IgD-negative memory B cell (primary cell): ENCODE measurements at regions not wholly inside any gene's neighbourhood (a gene's known extent, or its start where the extent isn't known, plus 50 kb on each side); places are given as distances from the start of the nearest gene placed in this dataset.
"Not testable (repeated sequence)": the region's sequence is repeated elsewhere in the genome, so short reads cannot be mapped to it uniquely, and the experiment has no call there.

ENCODE experiments used
- H3K27ac Mint-ChIP-seq, 3 donors: one replicate each; pipeline ENCODE4 v1.8.0; 2020 to 2022; ENCODE audit warnings: mild to moderate bottlenecking in 3 of 3, mixed read lengths in 3 of 3, moderate library complexity in 1 of 3
- H3K27me3 Mint-ChIP-seq: one replicate; pipeline ENCODE4 v1.8.0; 2021; ENCODE audit warnings: mixed read lengths
- H3K36me3 Mint-ChIP-seq: one replicate; pipeline ENCODE4 v1.8.0; 2020; ENCODE audit warnings: mild to moderate bottlenecking, mixed read lengths
- H3K4me1 Mint-ChIP-seq, 3 donors: one replicate each; pipeline ENCODE4 v1.8.0; 2020 to 2022; ENCODE audit warnings: mixed read lengths in 3 of 3, mild to moderate bottlenecking in 1 of 3
- H3K4me3 Mint-ChIP-seq, 4 donors: one replicate each; pipeline ENCODE4 v1.8.0; 2020 to 2022; ENCODE audit warnings: mild to moderate bottlenecking in 4 of 4, mixed read lengths in 4 of 4, moderate library complexity in 3 of 4
- H3K9me3 Mint-ChIP-seq, 3 donors: one replicate each; pipeline ENCODE4 v1.8.0; 2020 to 2021; ENCODE audit warnings: mixed read lengths in 3 of 3, mild to moderate bottlenecking in 1 of 3

DNA sequence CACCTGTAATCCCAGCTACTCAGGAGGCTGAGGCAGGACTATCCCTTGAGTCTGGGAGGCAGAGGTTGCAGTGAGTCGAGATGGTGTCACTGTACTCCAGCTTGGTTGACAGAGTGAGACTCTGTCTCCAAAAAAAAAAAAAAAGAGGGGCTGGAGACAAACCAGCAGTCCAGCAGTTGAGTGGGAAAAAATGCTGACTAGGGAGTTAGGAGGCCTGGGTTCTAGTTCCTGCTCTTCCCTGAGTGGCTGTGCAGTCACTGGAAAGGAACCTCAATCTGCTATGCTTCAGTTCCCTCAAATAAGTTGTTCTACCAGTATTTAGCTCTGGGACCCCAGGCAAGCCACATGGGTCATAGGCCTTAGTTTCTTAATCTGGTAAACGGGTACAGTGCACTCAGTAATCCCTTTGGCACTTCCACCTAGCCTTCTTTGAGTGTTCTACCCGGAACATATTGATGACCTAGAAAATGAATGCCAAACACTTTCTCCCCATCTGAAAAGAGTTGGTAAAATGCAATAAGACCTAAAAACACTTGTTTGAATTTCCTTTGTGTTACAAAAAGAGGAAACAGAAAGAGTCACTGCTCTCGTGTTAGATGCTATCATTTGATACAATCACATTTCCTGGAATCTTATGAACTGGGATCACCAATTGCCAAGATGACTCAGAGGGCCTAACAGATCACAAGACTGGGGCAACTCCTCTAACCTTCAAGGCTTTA is 99.3 kb upstream of the EGFL6 start:
- H3K4me3 Mint-ChIP-seq, result peak overlapping the region in 1 of 4 donors; percentile 59
- H3K9me3 Mint-ChIP-seq, result peaks cover 0 to 2% (median 0%) of the 10 kb centered on the region in 3 donors

DNA sequence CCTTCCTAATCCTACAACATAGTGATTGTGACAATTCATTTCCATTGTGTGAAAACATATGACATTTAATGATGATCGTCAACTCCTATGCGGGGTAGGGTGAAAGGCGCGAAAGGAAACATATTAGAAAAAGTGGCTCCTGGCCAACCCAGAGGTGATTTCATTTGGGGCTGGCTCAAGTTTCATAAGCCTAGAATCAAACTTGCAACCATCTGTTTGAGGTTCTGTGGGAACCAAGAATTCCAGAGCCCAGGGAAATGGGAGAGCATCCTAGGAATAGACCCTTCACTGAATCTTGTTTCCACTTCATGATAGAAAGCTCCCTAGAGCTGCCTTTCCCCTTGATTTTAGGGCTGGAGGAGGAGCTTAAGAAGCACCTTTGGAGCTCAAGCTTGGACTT is 101.3 kb upstream of the EGFL6 start:
- peak overlapping the region in 1 of 3 donors; percentile 40 for H3K27ac Mint-ChIP-seq
- H3K36me3 Mint-ChIP-seq, result peaks cover 4% of the 10 kb centered on the region
- H3K27me3 Mint-ChIP-seq, result peaks cover 14% of the 10 kb centered on the region
- no peak overlapping the region for H3K4me3 Mint-ChIP-seq
- H3K9me3 Mint-ChIP-seq, result peaks cover under 1 to 5% (median 2%) of the 10 kb centered on the region in 3 donors
- H3K4me1 Mint-ChIP-seq, result peaks cover 10 to 20% (median 13%) of the 10 kb centered on the region in 3 donors

More for the DNA sequence above, 99.3 kb upstream of the EGFL6 start:
- peaks cover 4% of the 10 kb centered on the region for H3K36me3 Mint-ChIP-seq
- peak overlapping the region; percentile 12 to 57 (median 26) for H3K27ac Mint-ChIP-seq
- H3K4me1 Mint-ChIP-seq, result peaks cover 15 to 32% (median 22%) of the 10 kb centered on the region in 3 donors
- peaks cover 16% of the 10 kb centered on the region for H3K27me3 Mint-ChIP-seq

DNA sequence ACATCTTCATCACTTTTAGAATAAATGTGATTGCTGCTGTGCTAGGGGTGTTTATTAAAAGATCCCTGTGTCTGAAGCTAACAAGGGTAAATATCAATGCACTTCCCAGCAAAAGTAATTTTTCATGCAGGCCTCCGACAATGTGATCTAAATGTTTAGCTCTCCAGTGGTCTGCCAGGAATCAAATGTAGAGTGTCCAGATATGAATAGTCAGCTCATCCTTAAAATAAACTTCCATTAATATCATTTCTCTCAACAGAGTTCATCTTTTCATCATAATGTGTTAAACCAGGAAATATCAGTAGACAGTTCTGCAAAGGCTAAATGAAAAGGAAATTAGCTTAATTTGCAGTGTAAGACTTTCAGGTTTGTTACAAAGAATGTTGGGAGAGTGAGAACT is 102.2 kb upstream of the EGFL6 start:
- Mint-ChIP-seq H3K36me3 (peaks cover 1% of the 10 kb centered on the region), H3K4me1 (peaks cover 4 to 13% (median 10%) of the 10 kb centered on the region in 3 donors), H3K27me3 (peaks cover 12% of the 10 kb centered on the region), H3K9me3 (peaks cover 4 to 9% (median 8%) of the 10 kb centered on the region in 3 donors), H3K27ac (no peak overlapping the region), H3K4me3 (no peak overlapping the region)

DNA sequence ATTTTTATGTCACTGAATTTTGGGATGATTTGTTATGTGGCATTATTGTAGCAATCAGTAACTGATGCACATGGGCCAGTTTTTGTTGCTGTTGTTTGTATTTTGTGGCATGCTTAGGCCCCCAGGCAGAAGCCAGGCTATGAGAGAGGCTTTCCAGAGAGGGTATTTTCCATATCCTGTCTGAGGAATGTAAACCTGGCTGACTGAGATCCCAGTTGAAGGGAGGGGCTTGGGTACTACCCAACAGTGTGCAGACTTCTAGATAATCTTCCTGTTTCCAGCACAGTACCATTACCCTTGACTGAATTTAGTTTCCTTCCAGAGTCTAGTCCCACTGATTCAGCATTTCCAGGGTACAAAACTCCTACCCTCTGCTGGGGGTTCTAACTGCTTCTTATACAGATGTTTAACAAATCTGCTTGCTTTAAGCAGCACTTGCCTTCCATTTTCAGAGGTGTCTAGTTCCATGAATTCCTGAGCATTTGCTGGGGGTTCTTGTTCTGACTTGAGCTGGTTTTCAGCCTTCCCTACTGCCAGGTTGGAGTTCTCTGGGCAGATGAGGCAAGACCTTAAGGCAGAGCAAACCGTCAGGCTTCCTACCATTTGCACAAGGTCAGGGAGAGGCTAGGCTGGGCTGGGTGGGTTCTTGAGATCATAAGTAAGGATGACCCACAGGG is 104.7 kb upstream of the EGFL6 start:
- Mint-ChIP-seq H3K4me1 (no peaks in the 10 kb centered on the region), H3K9me3 (peaks cover 4 to 9% (median 9%) of the 10 kb centered on the region in 3 donors), H3K27ac (no peak overlapping the region), H3K27me3 (peaks cover 4% of the 10 kb centered on the region), H3K36me3 (no peaks in the 10 kb centered on the region), H3K4me3 (no peak overlapping the region)

DNA sequence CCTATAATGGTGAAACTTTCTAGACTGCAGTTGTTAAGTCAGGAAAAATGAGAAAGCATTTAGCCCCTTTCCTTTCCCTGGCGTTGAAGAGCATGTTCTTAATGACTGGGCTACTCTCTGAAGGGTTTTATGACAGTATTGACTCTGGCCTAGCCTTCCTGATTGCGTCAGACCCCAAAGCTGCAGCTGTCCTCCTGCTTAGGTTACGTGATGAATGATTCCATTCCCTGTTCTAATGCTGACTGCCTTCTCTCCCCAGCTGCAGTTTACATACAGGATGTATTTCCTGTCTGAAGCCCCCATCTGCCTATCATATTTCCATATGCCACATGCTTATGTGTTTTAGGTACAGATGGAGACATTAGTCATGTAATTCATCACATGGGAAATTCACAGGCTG is 105.8 kb upstream of the EGFL6 start:
- Mint-ChIP-seq H3K4me3 (peak overlapping the region in 2 of 4 donors; percentile 39 to 61), H3K27ac (no peak overlapping the region), H3K4me1 (no peaks in the 10 kb centered on the region), H3K36me3 (no peaks in the 10 kb centered on the region), H3K9me3 (peaks cover 3 to 9% (median 9%) of the 10 kb centered on the region in 3 donors), H3K27me3 (peaks cover under 1% of the 10 kb centered on the region)

- Mint-ChIP-seq H3K36me3 (no peaks in the 10 kb centered on the region), H3K9me3 (peaks cover 0 to 7% (median 0%) of the 10 kb centered on the region in 3 donors), H3K4me1 (no peaks in the 10 kb centered on the region), H3K27ac (no peak overlapping the region), H3K27me3 (peaks cover 17% of the 10 kb centered on the region), H3K4me3 (no peak overlapping the region)
Measured at GRCh38 chrX:13452283-13452682, 117.1 kb upstream of the EGFL6 start.

GRCh38 chrX:13449441-13449840 is 120.0 kb upstream of the EGFL6 start:
- Mint-ChIP-seq H3K4me1 (no peaks in the 10 kb centered on the region), H3K9me3 (peaks cover 0 to 10% (median 0%) of the 10 kb centered on the region in 3 donors), H3K36me3 (no peaks in the 10 kb centered on the region), H3K27me3 (peaks cover 17% of the 10 kb centered on the region), H3K27ac (no peak overlapping the region), H3K4me3 (no peak overlapping the region)

DNA sequence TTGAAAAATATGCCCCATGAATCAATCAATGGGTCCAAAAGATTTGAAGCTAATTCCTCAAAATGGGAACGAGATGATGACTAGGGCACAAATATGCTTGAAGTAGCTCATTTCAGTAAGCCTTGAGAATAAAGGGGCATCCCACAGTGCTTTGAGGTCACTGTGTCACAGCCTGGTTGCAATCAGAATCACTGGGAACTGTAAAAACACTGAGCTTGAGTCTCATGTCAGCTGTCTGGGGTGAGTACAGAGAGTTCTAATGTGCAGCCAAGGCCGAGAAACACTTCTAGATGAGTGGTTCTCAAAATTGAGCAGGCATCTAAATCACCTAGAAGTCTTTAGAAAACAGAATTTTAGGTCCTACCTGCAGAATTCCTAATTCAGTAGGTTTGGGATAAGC is 120.5 kb upstream of the EGFL6 start:
- no peak overlapping the region for H3K27ac Mint-ChIP-seq
- H3K4me3 Mint-ChIP-seq, result no peak overlapping the region
- no peaks in the 10 kb centered on the region for H3K4me1 Mint-ChIP-seq
- H3K9me3 Mint-ChIP-seq, result peaks cover 0 to 13% (median 0%) of the 10 kb centered on the region in 3 donors
- no peaks in the 10 kb centered on the region for H3K36me3 Mint-ChIP-seq
- peaks cover 18% of the 10 kb centered on the region for H3K27me3 Mint-ChIP-seq

DNA sequence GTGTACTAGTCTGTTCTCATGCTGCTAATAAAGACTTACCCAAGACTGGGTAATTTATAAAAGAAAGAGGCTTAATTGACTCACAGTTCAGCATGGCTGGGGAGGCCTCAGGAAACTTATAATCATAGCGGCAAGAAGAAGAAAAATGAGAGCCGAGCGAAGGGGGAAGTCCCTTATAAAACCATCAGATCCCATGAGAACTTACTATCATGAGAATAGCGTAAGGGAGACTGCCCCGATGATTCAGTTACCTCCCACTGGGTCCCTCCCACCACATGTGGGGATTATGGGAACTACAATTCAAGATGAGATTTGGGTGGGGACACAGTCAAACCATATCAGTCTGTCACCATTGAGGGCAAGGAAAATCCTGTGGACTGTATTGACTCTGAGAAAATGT is 121.8 kb upstream of the ATXN3L start:
- not testable (repeated sequence) for H3K27me3 Mint-ChIP-seq, H3K27ac Mint-ChIP-seq, H3K9me3 Mint-ChIP-seq, H3K36me3 Mint-ChIP-seq
- Mint-ChIP-seq H3K4me1 (peaks cover 0 to 16% (median 6%) of the 10 kb centered on the region in 3 donors), H3K4me3 (peak overlapping the region in 1 of 4 donors; percentile 76)

- H3K36me3 Mint-ChIP-seq, result no peaks in the 10 kb centered on the region
- no peak overlapping the region for H3K27ac Mint-ChIP-seq
- H3K4me1 Mint-ChIP-seq, result peaks cover 0 to 16% (median 6%) of the 10 kb centered on the region in 3 donors
- peaks cover 2% of the 10 kb centered on the region for H3K27me3 Mint-ChIP-seq
- H3K4me3 Mint-ChIP-seq, result no peak overlapping the region
- peaks cover 0 to 9% (median 6%) of the 10 kb centered on the region in 3 donors for H3K9me3 Mint-ChIP-seq
Measured at GRCh38 chrX:13440176-13440575, 120.3 kb upstream of the ATXN3L start.

- Mint-ChIP-seq H3K4me1 (peaks cover 0 to 6% (median 3%) of the 10 kb centered on the region in 3 donors), H3K4me3 (no peak overlapping the region), H3K9me3 (peaks cover 0 to 2% (median 0%) of the 10 kb centered on the region in 3 donors), H3K36me3 (no peaks in the 10 kb centered on the region), H3K27me3 (peaks cover 3% of the 10 kb centered on the region), H3K27ac (no peak overlapping the region)
Measured at GRCh38 chrX:13433298-13433605, 113.4 kb upstream of the ATXN3L start.

- no peaks in the 10 kb centered on the region for H3K36me3 Mint-ChIP-seq
- no peak overlapping the region for H3K27ac Mint-ChIP-seq
- no peak overlapping the region for H3K4me3 Mint-ChIP-seq
- H3K27me3 Mint-ChIP-seq, result peaks cover 6% of the 10 kb centered on the region
- H3K4me1 Mint-ChIP-seq, result peaks cover 0 to 9% (median 5%) of the 10 kb centered on the region in 3 donors
- H3K9me3 Mint-ChIP-seq, result peaks cover 0 to 2% (median 0%) of the 10 kb centered on the region in 3 donors
Measured at GRCh38 chrX:13432414-13433297, 112.8 kb upstream of the ATXN3L start.

GRCh38 chrX:13430136-13430827 is 110.4 kb upstream of the ATXN3L start:
- H3K4me3 Mint-ChIP-seq, result no peak overlapping the region
- peaks cover 6% of the 10 kb centered on the region for H3K27me3 Mint-ChIP-seq
- no peak overlapping the region for H3K27ac Mint-ChIP-seq
- H3K4me1 Mint-ChIP-seq, result peaks cover 0 to 10% (median 5%) of the 10 kb centered on the region in 3 donors
- H3K36me3 Mint-ChIP-seq, result no peaks in the 10 kb centered on the region
- no peaks in the 10 kb centered on the region for H3K9me3 Mint-ChIP-seq

DNA sequence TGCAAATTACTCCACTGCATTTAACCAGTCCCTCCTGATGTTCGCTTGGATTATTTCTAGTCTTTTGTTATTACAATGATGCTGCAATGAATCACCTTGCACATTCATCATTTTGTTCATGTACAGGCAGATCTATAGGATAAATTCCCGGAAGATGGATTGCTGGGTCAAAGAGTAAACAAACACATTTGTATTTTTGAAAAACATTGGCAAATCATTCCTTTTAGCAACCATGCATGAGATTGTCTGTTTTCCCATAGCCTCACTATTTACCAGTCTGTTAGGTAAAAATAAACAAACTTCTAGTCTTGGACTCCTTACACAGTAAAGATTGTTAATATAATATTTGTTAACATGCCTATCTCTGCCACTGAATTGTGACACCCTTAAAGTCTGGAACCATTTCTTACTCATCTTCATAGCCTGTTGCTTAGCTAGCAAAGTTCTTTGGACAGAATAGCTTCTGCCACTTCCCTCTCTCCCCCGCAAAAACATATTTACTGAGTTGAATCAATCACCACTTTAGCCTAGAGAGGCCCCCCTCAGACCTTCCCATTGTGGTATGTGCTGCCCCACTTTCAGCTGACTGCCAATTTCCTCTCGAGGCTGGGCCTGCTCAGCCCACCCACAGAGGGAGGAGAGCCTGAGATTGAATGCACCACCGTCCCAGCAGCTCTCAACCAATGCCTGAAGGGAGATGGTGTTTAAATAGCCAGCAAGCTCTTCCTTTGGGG is 108.4 kb upstream of the ATXN3L start:
- Mint-ChIP-seq H3K36me3 (no peaks in the 10 kb centered on the region), H3K27me3 (peaks cover 6% of the 10 kb centered on the region), H3K9me3 (peaks cover 0 to 3% (median 2%) of the 10 kb centered on the region in 3 donors), H3K4me3 (no peak overlapping the region), H3K4me1 (peaks cover 0 to 10% (median 3%) of the 10 kb centered on the region in 3 donors), H3K27ac (no peak overlapping the region)
